Adrenal gland (tissue), 9 donors: ENCODE measurements at regions not wholly inside any gene's neighbourhood (a gene's known extent, or its start where the extent isn't known, plus 50 kb on each side); places are given as distances from the start of the nearest gene placed in this dataset.

ENCODE experiments used
- DNase-seq, 7 donors: peaks; one replicate each; pipeline ENCODE4 v3.0.0-alpha.2; 2019 to 2020
- H3K27ac ChIP-seq, 5 donors: fragments of 200-600 bp; sonication (generic) in 4 of 5; 1 replicate in 3 of 5; 2 replicates in 2 of 5; pipeline versions ENCODE4 v1.5.1 to v1.8.0; 2016 to 2020; ENCODE audit warnings: mild to moderate bottlenecking in 1 of 5
- H3K27me3 ChIP-seq: fragments of 200-600 bp; 2 replicates; pipeline ENCODE4 v1.8.0; 2021
- H3K36me3 ChIP-seq, 2 donors: fragments of 200-600 bp; replicated peaks in 1 of 2; 1 replicate in 1 of 2; 2 replicates in 1 of 2; pipeline versions ENCODE4 v1.5.1 to v1.8.0; 2018 to 2022
- H3K4me1 ChIP-seq, 2 donors: fragments of 200-600 bp; replicated peaks in 1 of 2; 1 replicate in 1 of 2; 2 replicates in 1 of 2; pipeline versions ENCODE4 v1.5.1 to v1.8.0; 2018 to 2021
- H3K4me3 ChIP-seq, 4 donors: fragments of 200-600 bp; sonication (generic) in 3 of 4; one replicate each; pipeline ENCODE4 v1.5.1; 2016 to 2018
- H3K9me3 ChIP-seq, 3 donors: fragments of 200-600 bp; sonication (generic) in 1 of 3; replicated peaks in 1 of 3; 1 replicate in 2 of 3; 2 replicates in 1 of 3; pipeline versions ENCODE4 v1.5.1 to v1.8.0; 2016 to 2021
- CTCF ChIP-seq, 6 experiments: fragments of 450-650 bp in 4 of 6; fragments of 200-600 bp in 2 of 6; sonication (generic) in 1 of 6; IDR thresholded peaks; 1 replicate in 5 of 6; 2 replicates in 1 of 6; pipeline versions ENCODE4 v1.5.1 to v1.8.0; 2016 to 2021; ENCODE audit warnings: antibody characterized with exemption in 6 of 6, mild to moderate bottlenecking in 2 of 6, moderate library complexity in 1 of 6
- POLR2A ChIP-seq, 2 donors: fragments of 450-650 bp; IDR thresholded peaks; one replicate each; pipeline ENCODE4 v1.6.1; 2017; ENCODE audit warnings: antibody characterized with exemption in 2 of 2, mild to moderate bottlenecking in 2 of 2, moderate library complexity in 1 of 2
- whole genome bisulfite sequencing, 4 donors: extraction: QIAGEN DNeasy Blood & Tissue Kit in 2 of 4; methylation state at CpG; one replicate each; pipeline versions ENCODE4 v1.1.5 to v1.1.7; 2013 to 2017; 5-methylcytosine and 5-hydroxymethylcytosine counted together
- intact Hi-C, 2 donors: fragments of 100-400 bp; cut with DNase I; formaldehyde crosslinking; loops; one replicate each; pipeline versions ENCODE4 v1.14.1 to v1.15.0; 2022 to 2023
- donor health status: healthy with polysubstance abuse.
- donor health status: Bipolar disorder and iron deficiency.
- donor health status: DM: yes; HTN: yes; CAD: no.
- donor health status: DM: no; HTN: no; CAD: no.
- donor health status: DM: no; HTN: no; CAD: no.

DNA sequence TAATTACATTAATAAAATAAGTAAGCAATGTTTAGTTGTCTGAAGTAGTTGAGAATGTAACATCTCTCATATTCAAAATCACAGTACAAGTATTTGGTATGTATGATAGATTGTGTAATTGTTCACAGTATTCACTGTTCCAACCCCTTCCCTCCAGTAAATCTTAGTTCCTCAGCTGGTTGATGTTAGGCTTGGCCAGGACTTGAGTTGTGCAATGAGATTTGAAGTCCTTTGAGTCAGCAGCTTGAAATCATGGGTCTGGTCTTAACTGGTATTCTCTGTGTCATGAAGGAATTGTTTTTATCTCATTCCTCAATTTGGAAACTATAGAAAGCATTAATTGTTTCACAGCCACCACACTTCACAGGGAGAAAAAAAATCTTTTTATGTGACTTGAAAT, 477.1 kb downstream of the FSCB start:
- H3K27ac ChIP-seq, result no peak overlapping the region
- H3K36me3 ChIP-seq, result no peaks in the 10 kb centered on the region
- H3K4me3 ChIP-seq, result no peak overlapping the region
- H3K4me1 ChIP-seq, result no peaks in the 10 kb centered on the region
- intact Hi-C loops, result no loop called here
- no peak for DNase-seq
- H3K27me3 ChIP-seq, result no peaks in the 10 kb centered on the region
- no peaks in the 10 kb centered on the region for H3K9me3 ChIP-seq
- TF ChIP-seq CTCF (IDR thresholded peaks at IDR 0.05) (no peak), POLR2A (IDR thresholded peaks at IDR 0.05) (no peak)

- Histone ChIP-seq H3K36me3 (no peaks in the 10 kb centered on the region), H3K27me3 (no peaks in the 10 kb centered on the region), H3K27ac (no peak overlapping the region), H3K4me1 (no peaks in the 10 kb centered on the region), H3K4me3 (no peak overlapping the region), H3K9me3 (no peaks in the 10 kb centered on the region)
- DNase-seq, result no peak
- TF ChIP-seq POLR2A (IDR thresholded peaks at IDR 0.05) (no peak), CTCF (IDR thresholded peaks at IDR 0.05) (no peak)
- WGBS, 4 donors, result 59 to 67% (median 64%) methylated on average over 3 of the region's 3 CpGs
- intact Hi-C loops, result no loop called here
Observed at GRCh38 chr14:44027397-44027796, 479.7 kb downstream of the FSCB start.

DNA sequence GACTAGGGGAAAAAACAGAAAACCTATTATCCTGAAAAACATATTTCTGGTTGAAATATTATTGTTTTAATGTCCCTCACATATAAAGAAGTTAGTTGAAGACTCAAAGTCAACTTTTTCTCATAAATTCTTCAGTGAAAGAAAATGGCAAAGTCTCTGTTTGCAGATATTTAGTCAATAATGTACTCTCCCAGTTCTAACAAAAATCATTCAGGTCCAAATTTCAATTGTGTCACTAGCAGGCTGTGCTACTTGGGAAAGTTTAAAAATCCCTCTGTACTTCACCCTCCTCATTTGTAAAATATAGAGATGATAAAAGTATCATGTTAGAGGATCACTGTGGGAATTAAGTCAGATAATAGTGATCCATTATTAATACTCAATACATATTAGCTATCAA, 496.5 kb downstream of the FSCB start:
- TF ChIP-seq POLR2A (IDR thresholded peaks at IDR 0.05) (no peak), CTCF (IDR thresholded peaks at IDR 0.05) (no peak)
- no peaks in the 10 kb centered on the region for H3K4me1 ChIP-seq
- no peaks in the 10 kb centered on the region for H3K27me3 ChIP-seq
- H3K4me3 ChIP-seq, result no peak overlapping the region
- no peaks in the 10 kb centered on the region for H3K9me3 ChIP-seq
- intact Hi-C loops, result no loop called here
- no peak for DNase-seq
- no peak overlapping the region for H3K27ac ChIP-seq
- no peaks in the 10 kb centered on the region for H3K36me3 ChIP-seq

GRCh38 chr14:44010071-44010470, 497.0 kb downstream of the FSCB start:
- Histone ChIP-seq H3K4me3 (no peak overlapping the region), H3K9me3 (no peaks in the 10 kb centered on the region), H3K27ac (no peak overlapping the region), H3K27me3 (no peaks in the 10 kb centered on the region), H3K4me1 (no peaks in the 10 kb centered on the region), H3K36me3 (no peaks in the 10 kb centered on the region)
- DNase-seq, result no peak
- TF ChIP-seq POLR2A (IDR thresholded peaks at IDR 0.05) (no peak), CTCF (IDR thresholded peaks at IDR 0.05) (no peak)
- intact Hi-C loops, result no loop called here
- 39 to 57% (median 52%) methylated on average over 3 of the region's 3 CpGs for WGBS, 4 donors
